Right lobe of liver (tissue), 6 donors: ENCODE measurements at regions not wholly inside any gene's neighbourhood (a gene's known extent, or its start where the extent isn't known, plus 50 kb on each side); places are given as distances from the start of the nearest gene placed in this dataset.

Experiments used
- ATAC-seq, 4 donors: fragments of 200-7000 bp; cut with Tn5 transposase; one replicate each; pipeline ENCODE4 v1.9.1; 2020; ENCODE audit warnings: mild to moderate bottlenecking in 4 of 4, moderate library complexity in 4 of 4
- DNase-seq, 3 donors: peaks; one replicate each; pipeline ENCODE4 v3.0.0-alpha.2; 2020
- H3K27ac ChIP-seq, 3 donors: fragments of 200-600 bp; one replicate each; pipeline ENCODE4 v1.8.0; 2022
- H3K27me3 ChIP-seq, 2 donors: fragments of 200-600 bp; one replicate each; pipeline ENCODE4 v1.8.0; 2022
- H3K36me3 ChIP-seq, 4 donors: fragments of 200-600 bp; sonication (generic) in 1 of 4; one replicate each; pipeline versions ENCODE4 v1.5.1 to v1.8.0; 2017 to 2022; ENCODE audit warnings: control low read depth in 1 of 4
- H3K4me1 ChIP-seq, 4 donors: fragments of 200-600 bp; sonication (generic) in 1 of 4; one replicate each; pipeline versions ENCODE4 v1.5.1 to v1.8.0; 2017 to 2022; ENCODE audit warnings: control low read depth in 1 of 4
- H3K4me3 ChIP-seq, 3 donors: fragments of 200-600 bp; one replicate each; pipeline ENCODE4 v1.8.0; 2022
- H3K9me3 ChIP-seq, 4 donors: fragments of 200-600 bp; sonication (generic) in 1 of 4; one replicate each; pipeline versions ENCODE4 v1.5.1 to v1.8.0; 2017 to 2022; ENCODE audit warnings: control low read depth in 1 of 4
- CTCF ChIP-seq, 4 donors: fragments of 200-600 bp in 3 of 4; fragments of 450-650 bp in 1 of 4; IDR thresholded peaks; one replicate each; pipeline versions ENCODE4 v1.5.1 to v1.8.0; 2016 to 2022; ENCODE audit warnings: antibody characterized with exemption in 4 of 4, mild to moderate bottlenecking in 2 of 4
- POLR2A ChIP-seq: fragments of 450-650 bp; IDR thresholded peaks from one replicate; pipeline ENCODE4 v1.6.1; 2017; ENCODE audit warnings: antibody characterized with exemption, mild to moderate bottlenecking
- WGBS: methylation state at CpG from one replicate; pipeline ENCODE4 v1.1.6; 2018; ENCODE audit warnings: low coverage, low lambda C conversion rate; ENCODE audit not compliant: insufficient coverage; ENCODE audit errors: missing lambda C conversion rate; 5-methylcytosine and 5-hydroxymethylcytosine counted together
- intact Hi-C, 2 donors: fragments of 100-400 bp; cut with DNase I; formaldehyde crosslinking; loops; one replicate each; pipeline versions ENCODE4 v1.11.2 to v1.14.1; 2022
- donor health status: DM: no; HTN: yes; CAD: no.
- donor health status: DM: no; HTN: no; CAD: no.
- donor health status: DM: no; HTN: no; CAD: no.
- donor health status: DM: no; HTN: yes; CAD: no.
- donor health status: DM: no; HTN: yes; CAD: no.

- intact Hi-C loops: no loop called here
- Histone ChIP-seq H3K27ac (no peak overlapping the region), H3K4me1 (no peaks in the 10 kb centered on the region), H3K4me3 (no peak overlapping the region), H3K27me3 (no peaks in the 10 kb centered on the region), H3K36me3 (no peaks in the 10 kb centered on the region), H3K9me3 (no peaks in the 10 kb centered on the region)
- 0% methylated on average over 1 of the region's 1 CpG for WGBS
- no peak for ATAC-seq
- TF ChIP-seq CTCF (IDR thresholded peaks at IDR 0.05) (no peak), POLR2A (no peak)
- no peak for DNase-seq
These were observed 738.6 kb upstream of the ADGRB3 start for GRCh38 chr6:67896476-67896875.

- Histone ChIP-seq H3K9me3 (no peaks in the 10 kb centered on the region), H3K27me3 (no peaks in the 10 kb centered on the region), H3K27ac (no peak overlapping the region), H3K36me3 (no peaks in the 10 kb centered on the region), H3K4me1 (no peaks in the 10 kb centered on the region), H3K4me3 (no peak overlapping the region)
- intact Hi-C loops: no loop called here
- ATAC-seq (no peak), DNase-seq (no peak)
- WGBS: 72% methylated on average over 2 of the region's 2 CpGs
- no peak for TF ChIP-seq POLR2A
- no peak for TF ChIP-seq CTCF (IDR thresholded peaks at IDR 0.05)
These were observed 745.4 kb upstream of the ADGRB3 start for GRCh38 chr6:67889682-67889995.

GRCh38 chr6:67888886-67889681 is 746.0 kb upstream of the ADGRB3 start:
- TF ChIP-seq POLR2A (no peak), CTCF (IDR thresholded peaks at IDR 0.05) (no peak)
- no peak for DNase-seq
- no peaks in the 10 kb centered on the region for H3K36me3 ChIP-seq
- no peak overlapping the region for H3K4me3 ChIP-seq
- no peaks in the 10 kb centered on the region for H3K27me3 ChIP-seq
- 55% methylated on average over 18 of the region's 21 CpGs for WGBS
- intact Hi-C loops: no loop called here
- no peak overlapping the region for H3K27ac ChIP-seq
- ATAC-seq: no peak
- no peaks in the 10 kb centered on the region for H3K4me1 ChIP-seq
- H3K9me3 ChIP-seq: no peaks in the 10 kb centered on the region

GRCh38 chr6:67888546-67888885 is 746.6 kb upstream of the ADGRB3 start:
- WGBS: 63% methylated on average over 9 of the region's 9 CpGs

More at GRCh38 chr6:67888546-67888885, 746.6 kb upstream of the ADGRB3 start:
- Histone ChIP-seq H3K36me3 (no peaks in the 10 kb centered on the region), H3K27ac (no peak overlapping the region), H3K4me1 (no peaks in the 10 kb centered on the region), H3K4me3 (no peak overlapping the region), H3K27me3 (no peaks in the 10 kb centered on the region), H3K9me3 (no peaks in the 10 kb centered on the region)
- intact Hi-C loops: no loop called here
- TF ChIP-seq CTCF (IDR thresholded peaks at IDR 0.05) (no peak), POLR2A (no peak)
- ATAC-seq (no peak), DNase-seq (no peak)
